PFSK-1 (cell line): ENCODE measurements at regions not wholly inside any gene's neighbourhood (a gene's known extent, or its start where the extent isn't known, plus 50 kb on each side); places are given as distances from the start of the nearest gene placed in this dataset.

Experiments used
- FOXP2 ChIP-seq: optimal IDR thresholded peaks from 2 replicates; pipeline ENCODE3; 2011; ENCODE audit warnings: borderline replicate concordance, control low read depth, inconsistent platforms; ENCODE audit not compliant: insufficient read depth; ENCODE audit errors: extremely low read length, extremely low read depth
- POLR2AphosphoS5 ChIP-seq: IDR thresholded peaks from 2 replicates; pipeline ENCODE4 v1.6.1; 2012; ENCODE audit warnings: low read depth, mild to moderate bottlenecking, control low read depth, low read length, moderate library complexity
- SIN3A ChIP-seq: IDR thresholded peaks from 2 replicates; pipeline ENCODE4 v1.6.1; 2012; ENCODE audit warnings: mild to moderate bottlenecking, low read length, moderate library complexity, borderline replicate concordance; ENCODE audit not compliant: insufficient read depth
- TAF1 ChIP-seq: IDR thresholded peaks from 2 replicates; pipeline ENCODE4 v1.6.1; 2012; ENCODE audit warnings: low read length, control low read depth, borderline replicate concordance; ENCODE audit not compliant: insufficient read depth
- TF ChIP-seq, protein P1 (sequence below), 2 experiments: IDR thresholded peaks; 2 replicates each; pipeline versions ENCODE4 v1.6.1 to v1.8.0; 2011 to 2012; ENCODE audit warnings: low read depth in 2 of 2, low read length in 2 of 2, control low read depth in 1 of 2, inconsistent platforms in 1 of 2, mild to moderate bottlenecking in 1 of 2, moderate library complexity in 1 of 2; ENCODE audit not compliant: insufficient read depth in 1 of 2

- TF ChIP-seq SIN3A (no peak), TAF1 (no peak), POLR2AphosphoS5 (no peak), FOXP2 (no peak)
- TF ChIP-seq, protein P1, sequence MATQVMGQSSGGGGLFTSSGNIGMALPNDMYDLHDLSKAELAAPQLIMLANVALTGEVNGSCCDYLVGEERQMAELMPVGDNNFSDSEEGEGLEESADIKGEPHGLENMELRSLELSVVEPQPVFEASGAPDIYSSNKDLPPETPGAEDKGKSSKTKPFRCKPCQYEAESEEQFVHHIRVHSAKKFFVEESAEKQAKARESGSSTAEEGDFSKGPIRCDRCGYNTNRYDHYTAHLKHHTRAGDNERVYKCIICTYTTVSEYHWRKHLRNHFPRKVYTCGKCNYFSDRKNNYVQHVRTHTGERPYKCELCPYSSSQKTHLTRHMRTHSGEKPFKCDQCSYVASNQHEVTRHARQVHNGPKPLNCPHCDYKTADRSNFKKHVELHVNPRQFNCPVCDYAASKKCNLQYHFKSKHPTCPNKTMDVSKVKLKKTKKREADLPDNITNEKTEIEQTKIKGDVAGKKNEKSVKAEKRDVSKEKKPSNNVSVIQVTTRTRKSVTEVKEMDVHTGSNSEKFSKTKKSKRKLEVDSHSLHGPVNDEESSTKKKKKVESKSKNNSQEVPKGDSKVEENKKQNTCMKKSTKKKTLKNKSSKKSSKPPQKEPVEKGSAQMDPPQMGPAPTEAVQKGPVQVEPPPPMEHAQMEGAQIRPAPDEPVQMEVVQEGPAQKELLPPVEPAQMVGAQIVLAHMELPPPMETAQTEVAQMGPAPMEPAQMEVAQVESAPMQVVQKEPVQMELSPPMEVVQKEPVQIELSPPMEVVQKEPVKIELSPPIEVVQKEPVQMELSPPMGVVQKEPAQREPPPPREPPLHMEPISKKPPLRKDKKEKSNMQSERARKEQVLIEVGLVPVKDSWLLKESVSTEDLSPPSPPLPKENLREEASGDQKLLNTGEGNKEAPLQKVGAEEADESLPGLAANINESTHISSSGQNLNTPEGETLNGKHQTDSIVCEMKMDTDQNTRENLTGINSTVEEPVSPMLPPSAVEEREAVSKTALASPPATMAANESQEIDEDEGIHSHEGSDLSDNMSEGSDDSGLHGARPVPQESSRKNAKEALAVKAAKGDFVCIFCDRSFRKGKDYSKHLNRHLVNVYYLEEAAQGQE (IDR thresholded peaks at IDR 0.05; ENCODE audit: insufficient read depth in 1 of 2, low read depth in 2 of 2, low read length in 2 of 2): no peak
Measured at GRCh38 chr12:19010087-19010486, 119.4 kb upstream of the PLEKHA5 start.
